ENCODE measurements at regions not wholly inside any gene's neighbourhood (a gene's known extent, or its start where the extent isn't known, plus 50 kb on each side); places are given as distances from the start of the nearest gene placed in this dataset.
"Not testable (repeated sequence)": the region's sequence is repeated elsewhere in the genome, so short reads cannot be mapped to it uniquely, and the experiment has no call there.

- H3K9me3 Mint-ChIP-seq, result peaks cover 3% of the 10 kb centered on the region
- H3K4me3 Mint-ChIP-seq, result no peak overlapping the region
- Histone ChIP-seq H3K4me1 (ENCODE audit: insufficient read depth, low read length) (no peaks in the 10 kb centered on the region), H3K27me3 (ENCODE audit: control insufficient read depth in 1 of 2, insufficient read depth in 2 of 2, low read length in 2 of 2) (no peaks in the 10 kb centered on the region), H3K4me3 (ENCODE audit: low read length) (no peak overlapping the region), H3K36me3 (ENCODE audit: insufficient read depth, low read length) (no peaks in the 10 kb centered on the region), H3K27ac (ENCODE audit: low read depth in 1 of 2, low read length in 2 of 2) (no peak overlapping the region), H3K9me3 (ENCODE audit: control insufficient read depth in 1 of 2, insufficient read depth in 1 of 2, low read length in 2 of 2) (peaks cover 0 to 9% of the 10 kb centered on the region in 2 experiments)
- ATAC-seq (ENCODE audit: poor library complexity) (no peak), DNase-seq (no peak)
- no peak overlapping the region for H3K27ac Mint-ChIP-seq
- intact Hi-C loops (cut with DNase I, micrococcal nuclease), result no loop called here
- no peaks in the 10 kb centered on the region for H3K36me3 Mint-ChIP-seq (ENCODE audit: low read depth)
- no peaks in the 10 kb centered on the region for H3K4me1 Mint-ChIP-seq (ENCODE audit: low read depth)
- H3K27me3 Mint-ChIP-seq, result no peaks in the 10 kb centered on the region
- POLR2A ChIA-PET, result no interaction called here
- CTCF ChIA-PET, result no interaction called here
- no peak for TF ChIP-seq CTCF (IDR thresholded peaks at IDR 0.05)
These were observed 192.7 kb downstream of the RCHY1 start for GRCh38 chr4:75321484-75321883.

GRCh38 chr4:75317641-75318040 lies 196.6 kb downstream of the RCHY1 start:
- CTCF ChIA-PET, H3K27me3 Mint-ChIP-seq: not testable (repeated sequence)

GRCh38 chr4:75308049-75308448 lies 206.2 kb downstream of the RCHY1 start:
- H3K9me3 ChIP-seq (ENCODE audit: control insufficient read depth in 1 of 2, insufficient read depth in 1 of 2, low read length in 2 of 2), result peaks cover 0 to 8% of the 10 kb centered on the region in 2 experiments
- no peak overlapping the region for H3K4me3 Mint-ChIP-seq
- no peak for TF ChIP-seq CTCF (IDR thresholded peaks at IDR 0.05)
- H3K27me3 ChIP-seq (ENCODE audit: control insufficient read depth in 1 of 2, insufficient read depth in 2 of 2, low read length in 2 of 2), result no peaks in the 10 kb centered on the region
- POLR2A ChIA-PET, result no interaction called here
- H3K36me3 ChIP-seq (ENCODE audit: insufficient read depth, low read length), result no peaks in the 10 kb centered on the region
- no peaks in the 10 kb centered on the region for H3K4me1 Mint-ChIP-seq (ENCODE audit: low read depth)
- ATAC-seq (ENCODE audit: poor library complexity), result no peak
- CTCF ChIA-PET, result no interaction called here
- no peak overlapping the region for H3K27ac Mint-ChIP-seq
- DNase-seq, result no peak
- H3K27me3 Mint-ChIP-seq, result peaks cover 6% of the 10 kb centered on the region
- no peaks in the 10 kb centered on the region for H3K36me3 Mint-ChIP-seq (ENCODE audit: low read depth)
- H3K4me3 ChIP-seq (ENCODE audit: low read length), result no peak overlapping the region
- no peaks in the 10 kb centered on the region for H3K4me1 ChIP-seq (ENCODE audit: insufficient read depth, low read length)
- H3K27ac ChIP-seq (ENCODE audit: low read depth in 1 of 2, low read length in 2 of 2), result no peak overlapping the region
- intact Hi-C loops (cut with DNase I, micrococcal nuclease), result no loop called here
- H3K9me3 Mint-ChIP-seq, result peaks cover 7% of the 10 kb centered on the region

More at GRCh38 chr4:75317641-75318040, 196.6 kb downstream of the RCHY1 start:
- H3K27ac ChIP-seq (ENCODE audit: low read depth in 1 of 2, low read length in 2 of 2); H3K9me3 Mint-ChIP-seq; ATAC-seq (ENCODE audit: poor library complexity); H3K27me3 ChIP-seq (ENCODE audit: control insufficient read depth in 1 of 2, insufficient read depth in 2 of 2, low read length in 2 of 2); H3K4me1 Mint-ChIP-seq (ENCODE audit: low read depth); H3K4me3 ChIP-seq (ENCODE audit: low read length); H3K36me3 Mint-ChIP-seq (ENCODE audit: low read depth); H3K4me1 ChIP-seq (ENCODE audit: insufficient read depth, low read length); H3K4me3 Mint-ChIP-seq; DNase-seq; intact Hi-C loops (cut with DNase I, micrococcal nuclease); H3K36me3 ChIP-seq (ENCODE audit: insufficient read depth, low read length); POLR2A ChIA-PET; H3K27ac Mint-ChIP-seq: not testable (repeated sequence)
- peaks cover 0 to 15% of the 10 kb centered on the region in 2 experiments for H3K9me3 ChIP-seq (ENCODE audit: control insufficient read depth in 1 of 2, insufficient read depth in 1 of 2, low read length in 2 of 2)

- DNase-seq (no peak), ATAC-seq (ENCODE audit: poor library complexity) (no peak)
- intact Hi-C loops (cut with DNase I, micrococcal nuclease), result no loop called here
- peaks cover 6% of the 10 kb centered on the region for H3K9me3 Mint-ChIP-seq
- Histone ChIP-seq H3K4me3 (ENCODE audit: low read length) (no peak overlapping the region), H3K27me3 (ENCODE audit: control insufficient read depth in 1 of 2, insufficient read depth in 2 of 2, low read length in 2 of 2) (no peaks in the 10 kb centered on the region), H3K9me3 (ENCODE audit: control insufficient read depth in 1 of 2, insufficient read depth in 1 of 2, low read length in 2 of 2) (peaks cover 0 to 8% of the 10 kb centered on the region in 2 experiments), H3K27ac (ENCODE audit: low read depth in 1 of 2, low read length in 2 of 2) (no peak overlapping the region), H3K36me3 (ENCODE audit: insufficient read depth, low read length) (no peaks in the 10 kb centered on the region), H3K4me1 (ENCODE audit: insufficient read depth, low read length) (no peaks in the 10 kb centered on the region)
- H3K27me3 Mint-ChIP-seq, result peaks cover 6% of the 10 kb centered on the region
- H3K36me3 Mint-ChIP-seq (ENCODE audit: low read depth), result no peaks in the 10 kb centered on the region
- no peak for TF ChIP-seq CTCF (IDR thresholded peaks at IDR 0.05)
- H3K4me3 Mint-ChIP-seq, result no peak overlapping the region
- POLR2A ChIA-PET, result no interaction called here
- H3K4me1 Mint-ChIP-seq (ENCODE audit: low read depth), result no peaks in the 10 kb centered on the region
- no peak overlapping the region for H3K27ac Mint-ChIP-seq
- CTCF ChIA-PET, result no interaction called here
These were observed 207.7 kb downstream of the RCHY1 start for GRCh38 chr4:75306506-75306905.
